Stimulated activated CD4-positive, alpha-beta T cell treated with anti-CD3 and anti-CD28 coated beads, Interleukin-2, amount 100 ng/mL, for 24 hours (primary cell): ENCODE measurements at regions not wholly inside any gene's neighbourhood (a gene's known extent, or its start where the extent isn't known, plus 50 kb on each side); places are given as distances from the start of the nearest gene placed in this dataset.
"Not testable (repeated sequence)": the region's sequence is repeated elsewhere in the genome, so short reads cannot be mapped to it uniquely, and the experiment has no call there.

Experiments
- DNase-seq, 2 donors: peaks; one replicate each; pipeline ENCODE4 v3.0.0-alpha.2; 2020

GRCh38 chr10:43839973-43840372 lies 191.3 kb upstream of the ZNF32 start:
- DNase-seq, result no peak

DNA sequence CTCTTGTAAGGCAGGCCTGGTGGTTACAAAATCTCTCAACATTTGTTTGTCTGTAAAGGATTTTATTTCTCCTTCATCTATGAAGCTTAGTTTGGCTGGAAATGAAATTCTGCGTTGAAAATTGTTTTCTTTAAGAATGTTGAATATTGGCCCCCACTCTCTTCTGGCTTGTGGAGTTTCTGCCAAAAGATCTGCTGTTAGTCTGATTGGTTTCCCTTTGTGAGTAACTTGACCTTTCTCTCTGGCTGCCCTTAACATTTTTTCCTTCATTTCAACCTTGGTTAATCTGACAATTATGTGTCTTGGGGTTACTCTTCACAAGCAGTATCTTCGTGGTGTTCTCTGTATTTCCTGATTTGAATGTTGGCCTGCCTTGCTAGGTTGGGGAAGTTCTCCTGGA lies 186.1 kb upstream of the ZNF32 start:
- DNase-seq, result not testable (repeated sequence)

GRCh38 chr10:43827853-43828252 lies 179.2 kb upstream of the ZNF32 start:
- DNase-seq, result no peak

DNA sequence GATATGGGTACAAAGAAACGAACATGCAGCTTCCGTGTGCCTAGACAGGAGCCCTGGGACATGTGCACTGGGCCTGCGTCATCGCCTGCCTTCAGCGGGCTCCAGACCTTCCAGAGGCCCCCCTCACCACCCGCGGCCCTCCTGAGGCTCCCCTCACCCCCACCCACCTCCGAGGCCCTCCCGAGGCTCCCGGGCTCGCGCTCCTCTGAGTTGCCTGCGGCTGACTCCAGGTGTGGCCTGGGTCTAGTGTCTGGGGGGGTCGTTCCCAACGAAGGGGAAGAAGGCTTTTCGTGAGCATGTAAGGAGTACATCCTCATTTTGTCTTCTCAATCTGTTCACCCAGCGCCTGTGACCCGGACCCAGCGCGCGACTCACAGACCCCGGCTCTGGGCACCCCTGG lies 177.3 kb upstream of the ZNF32 start:
- no peak for DNase-seq

GRCh38 chr10:43825421-43825820 lies 176.7 kb upstream of the ZNF32 start:
- no peak for DNase-seq

- DNase-seq, result no peak
These were observed 176.3 kb upstream of the ZNF32 start for GRCh38 chr10:43824934-43825333.

DNA sequence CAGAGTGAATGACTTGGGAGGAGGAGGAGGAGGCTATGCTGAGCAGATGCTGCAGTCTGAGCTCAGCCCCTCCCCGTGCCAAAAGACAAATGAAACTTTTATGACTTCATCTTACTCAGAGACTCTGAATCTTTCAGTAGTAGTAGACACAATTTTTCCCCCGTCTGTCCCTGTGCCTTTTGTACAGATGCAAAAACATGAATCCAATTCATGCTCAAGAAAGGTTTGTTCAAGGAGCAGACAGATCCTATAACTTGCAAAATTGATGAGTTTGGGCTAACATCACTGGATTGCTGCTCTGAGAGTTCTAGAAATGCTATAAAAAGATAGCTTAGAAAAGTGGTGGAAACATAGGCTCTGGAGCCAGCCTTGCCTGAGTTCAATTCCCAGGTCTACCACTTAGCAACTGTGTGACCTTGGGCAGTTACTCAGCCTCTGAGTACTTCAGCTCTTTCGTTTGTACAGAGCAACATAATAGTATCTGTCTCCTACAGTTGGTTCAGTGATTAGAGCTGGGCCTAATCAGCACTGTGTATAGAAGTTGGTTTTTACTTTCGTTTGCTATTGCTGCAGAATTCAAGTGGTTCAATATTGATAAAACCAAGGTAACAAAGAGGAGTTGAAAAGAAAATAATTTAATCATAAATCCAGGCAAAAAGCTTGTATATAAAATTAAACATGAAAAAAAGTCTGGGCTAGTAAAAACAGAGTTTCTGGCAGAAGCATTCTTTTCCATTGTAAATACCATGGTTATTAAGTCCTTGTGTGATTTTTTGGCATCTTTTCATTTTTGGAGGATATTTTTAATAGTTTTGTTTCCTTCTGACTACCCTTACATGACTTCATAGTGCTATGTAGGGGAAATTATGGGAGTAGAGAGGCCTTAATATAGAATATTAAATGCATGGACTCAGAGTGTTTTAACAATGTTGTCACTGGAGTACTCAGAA lies 174.2 kb upstream of the ZNF32 start:
- DNase-seq, result no peak

DNA sequence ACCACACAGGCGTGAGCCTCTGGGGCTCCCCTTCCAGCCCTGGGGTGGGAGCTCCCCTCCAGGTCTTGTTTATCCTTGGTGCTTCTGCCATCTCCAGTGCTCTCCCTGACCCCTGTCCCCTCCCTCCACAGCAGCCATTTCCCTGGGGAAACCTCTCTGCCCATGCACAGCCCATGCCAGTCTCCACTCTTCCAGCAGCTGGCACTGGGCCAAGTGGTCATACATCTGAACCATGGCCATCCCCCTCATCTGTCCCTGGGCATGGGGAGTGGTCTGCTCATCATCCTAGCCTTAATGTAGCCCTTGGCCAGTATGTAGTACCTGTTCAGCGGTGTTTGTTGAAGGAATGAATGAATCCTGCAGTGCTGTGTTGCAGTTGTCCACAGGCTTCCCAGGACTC lies 172.4 kb upstream of the ZNF32 start:
- DNase-seq, result no peak

GRCh38 chr10:43820663-43821062 lies 172.0 kb upstream of the ZNF32 start:
- DNase-seq, result no peak

GRCh38 chr10:43819464-43820230 lies 171.0 kb upstream of the ZNF32 start:
- DNase-seq, result no peak

GRCh38 chr10:43818687-43819086 lies 170.0 kb upstream of the ZNF32 start:
- no peak for DNase-seq

GRCh38 chr10:43817368-43817767 lies 168.7 kb upstream of the ZNF32 start:
- no peak for DNase-seq

GRCh38 chr10:43816351-43817321 lies 168.0 kb upstream of the ZNF32 start:
- DNase-seq, result peak; percentile 71 to 75

DNA sequence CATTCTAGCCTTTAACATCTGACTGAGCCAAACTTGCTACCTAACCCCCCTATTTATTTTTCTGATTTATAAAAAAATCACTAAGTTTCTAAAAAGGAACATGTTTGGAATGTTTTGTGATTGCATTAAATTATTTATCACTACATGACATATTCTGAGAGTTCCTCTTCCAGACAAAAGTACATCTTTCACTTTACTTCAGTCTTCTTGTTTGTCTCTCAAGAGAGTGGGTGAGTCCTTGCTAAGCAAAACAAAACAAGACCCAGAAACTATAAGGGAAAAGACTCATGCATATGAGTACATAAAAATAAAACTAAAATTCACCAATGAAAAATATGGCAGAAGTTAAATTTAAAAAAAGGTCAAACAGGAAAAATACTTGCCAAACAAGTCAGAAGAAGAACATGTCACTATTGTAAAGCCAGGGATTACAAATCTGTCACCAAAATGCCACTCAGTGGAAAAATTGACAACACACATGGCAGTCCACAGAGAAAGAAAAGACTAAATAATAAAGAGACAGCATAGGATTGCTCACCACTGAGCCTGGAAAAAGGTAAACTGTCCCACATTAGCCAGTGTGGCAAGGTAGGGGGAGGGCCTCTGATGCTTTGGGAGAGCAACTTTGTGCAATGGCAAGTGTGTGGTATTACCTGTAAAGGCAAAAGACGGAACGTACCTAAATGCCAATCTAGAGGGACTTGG lies 166.7 kb upstream of the ZNF32 start:
- no peak for DNase-seq

GRCh38 chr10:43814663-43815062 lies 166.0 kb upstream of the ZNF32 start:
- no peak for DNase-seq

GRCh38 chr10:43811871-43812270 lies 163.2 kb upstream of the ZNF32 start:
- DNase-seq, result no peak

- DNase-seq, result no peak
These were observed 160.7 kb upstream of the ZNF32 start for GRCh38 chr10:43809211-43809930.

- DNase-seq, result no peak
These were observed 159.5 kb upstream of the ZNF32 start for GRCh38 chr10:43808136-43808535.

DNA sequence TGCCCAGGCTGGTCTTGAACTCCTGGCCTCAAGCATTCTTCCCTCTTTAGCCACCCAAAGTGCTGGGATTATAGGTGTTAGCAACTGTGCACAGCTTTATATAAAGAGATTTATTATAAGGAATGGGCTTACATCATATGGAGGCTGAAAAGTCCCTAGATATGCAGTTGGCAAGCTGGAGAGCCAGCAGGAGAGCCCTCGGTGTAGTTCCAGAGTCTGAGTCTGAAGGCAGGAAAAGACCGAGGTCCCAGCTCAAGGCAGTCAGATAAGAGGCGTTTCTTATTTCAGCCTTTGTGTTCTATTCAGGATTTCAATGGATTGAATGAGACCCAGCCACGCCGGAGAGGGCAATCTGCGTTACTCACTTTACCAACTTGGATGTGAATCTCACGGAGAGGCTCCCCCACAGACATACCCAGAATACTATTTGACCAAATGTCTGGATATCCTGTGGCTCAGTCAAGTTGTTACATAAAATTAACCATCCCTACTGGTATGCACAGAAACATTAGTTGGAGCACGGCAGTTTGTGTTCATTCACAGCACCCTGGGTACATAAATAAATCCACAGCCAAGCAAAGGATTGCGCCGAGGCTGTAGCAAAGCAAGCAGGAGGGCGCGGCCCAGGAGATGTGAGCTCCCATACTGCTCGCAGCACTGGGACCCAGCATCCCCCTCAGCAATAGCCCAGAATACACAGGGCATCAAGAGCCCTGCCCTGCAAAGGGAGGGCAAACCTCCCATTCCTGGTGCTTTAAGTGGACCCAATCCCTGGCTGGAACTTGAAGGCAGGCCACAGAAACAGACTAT lies 158.4 kb upstream of the ZNF32 start:
- no peak for DNase-seq

GRCh38 chr10:43803791-43804190 lies 155.1 kb upstream of the ZNF32 start:
- no peak for DNase-seq
